Retinal pigment epithelial cell (primary cell): ENCODE measurements at regions not wholly inside any gene's neighbourhood (a gene's known extent, or its start where the extent isn't known, plus 50 kb on each side); places are given as distances from the start of the nearest gene placed in this dataset.
"Not testable (repeated sequence)": the region's sequence is repeated elsewhere in the genome, so short reads cannot be mapped to it uniquely, and the experiment has no call there.

Experiments used
- DNase-seq: peaks from one replicate; pipeline ENCODE4 v3.0.0-alpha.2; 2010; ENCODE audit warnings: low read depth
- H3K4me3 ChIP-seq: 2 replicates; pipeline ENCODE4 v1.5.1; 2011; ENCODE audit warnings: mild to moderate bottlenecking, low read length, control low read depth, moderate library complexity
- TF ChIP-seq, protein P1 (sequence below): conservative IDR thresholded peaks from 2 replicates; pipeline ENCODE4 v1.5.1; 2011; ENCODE audit warnings: low read depth, low read length, control low read depth, inconsistent platforms

DNA sequence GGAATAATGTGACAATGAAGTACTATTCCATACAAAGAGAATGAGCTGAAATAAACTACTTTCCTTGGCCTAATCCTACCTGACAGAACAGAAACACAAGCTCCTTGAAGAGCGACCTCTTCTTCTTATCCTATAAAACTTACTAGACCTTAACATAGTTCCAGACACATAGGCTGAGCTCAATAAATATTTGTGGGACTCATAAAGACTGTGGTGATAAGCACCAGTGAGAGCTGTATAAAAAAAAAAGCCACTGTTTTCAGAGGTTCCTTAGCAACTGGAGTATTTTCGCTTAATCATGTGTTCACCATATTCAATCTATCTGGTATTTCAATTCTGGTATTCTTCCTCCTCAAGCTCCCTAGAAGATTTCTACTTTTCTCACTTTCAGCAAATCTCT, 1129.6 kb downstream of the STPG2 start:
- TF ChIP-seq, protein P1, sequence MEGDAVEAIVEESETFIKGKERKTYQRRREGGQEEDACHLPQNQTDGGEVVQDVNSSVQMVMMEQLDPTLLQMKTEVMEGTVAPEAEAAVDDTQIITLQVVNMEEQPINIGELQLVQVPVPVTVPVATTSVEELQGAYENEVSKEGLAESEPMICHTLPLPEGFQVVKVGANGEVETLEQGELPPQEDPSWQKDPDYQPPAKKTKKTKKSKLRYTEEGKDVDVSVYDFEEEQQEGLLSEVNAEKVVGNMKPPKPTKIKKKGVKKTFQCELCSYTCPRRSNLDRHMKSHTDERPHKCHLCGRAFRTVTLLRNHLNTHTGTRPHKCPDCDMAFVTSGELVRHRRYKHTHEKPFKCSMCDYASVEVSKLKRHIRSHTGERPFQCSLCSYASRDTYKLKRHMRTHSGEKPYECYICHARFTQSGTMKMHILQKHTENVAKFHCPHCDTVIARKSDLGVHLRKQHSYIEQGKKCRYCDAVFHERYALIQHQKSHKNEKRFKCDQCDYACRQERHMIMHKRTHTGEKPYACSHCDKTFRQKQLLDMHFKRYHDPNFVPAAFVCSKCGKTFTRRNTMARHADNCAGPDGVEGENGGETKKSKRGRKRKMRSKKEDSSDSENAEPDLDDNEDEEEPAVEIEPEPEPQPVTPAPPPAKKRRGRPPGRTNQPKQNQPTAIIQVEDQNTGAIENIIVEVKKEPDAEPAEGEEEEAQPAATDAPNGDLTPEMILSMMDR = no peak
- DNase-seq = peak; percentile 42
- H3K4me3 ChIP-seq = no peak overlapping the region

DNA sequence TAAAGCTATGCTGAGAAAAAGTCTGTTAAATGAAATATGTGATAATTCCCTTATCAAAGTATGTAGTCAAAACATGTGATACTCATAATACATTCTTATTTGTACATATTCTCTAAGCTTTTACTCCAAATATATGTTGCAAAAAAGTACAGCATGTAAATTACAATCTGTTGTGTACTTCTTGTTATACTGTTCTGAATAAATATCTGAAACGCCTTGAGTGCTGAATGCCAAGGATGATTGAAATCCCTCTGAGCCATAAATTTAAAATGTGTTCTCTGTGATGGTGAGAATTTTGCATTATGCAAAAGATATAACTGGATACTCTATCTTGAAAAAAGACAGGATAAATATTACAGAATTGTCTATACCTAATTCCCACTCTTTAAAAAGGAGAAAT, 1128.0 kb downstream of the STPG2 start:
- no peak for DNase-seq
- TF ChIP-seq, protein P1 = no peak
- no peak overlapping the region for H3K4me3 ChIP-seq

DNA sequence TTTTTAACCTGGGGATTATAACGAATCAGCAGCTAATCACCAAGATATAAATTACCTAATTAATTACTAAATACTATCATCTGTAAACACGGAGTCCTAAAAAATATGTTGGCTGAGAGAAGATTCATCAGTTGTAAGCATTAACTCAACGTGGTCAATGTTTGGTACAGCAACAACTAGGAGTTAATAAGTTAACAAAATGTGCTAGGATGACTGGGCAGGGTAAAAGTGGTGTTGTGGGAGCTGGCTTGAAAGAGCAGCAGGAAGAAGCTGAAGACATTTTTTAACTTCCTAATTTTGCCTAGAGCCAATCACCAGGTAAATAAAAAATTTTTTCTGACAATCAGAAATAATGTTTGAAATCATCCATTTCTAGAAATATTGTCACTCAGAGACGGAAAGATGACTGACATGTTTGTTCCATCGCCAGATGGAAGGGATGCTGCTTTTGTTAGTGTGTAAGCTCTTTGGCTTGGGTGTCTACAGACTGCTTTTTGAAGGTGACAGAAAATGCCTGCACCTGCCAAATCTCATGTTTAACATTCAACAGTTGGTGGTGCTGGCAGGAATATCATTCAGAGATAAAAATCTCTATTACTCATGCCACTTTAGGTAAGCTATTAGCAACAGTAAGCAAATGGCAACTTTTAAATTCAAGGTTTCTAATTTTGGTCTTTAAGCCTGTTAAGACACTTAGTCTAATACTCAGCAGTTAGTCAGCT, 1126.9 kb downstream of the STPG2 start:
- no peak overlapping the region for H3K4me3 ChIP-seq
- TF ChIP-seq, protein P1 = no peak
- peak; percentile 2 for DNase-seq

DNA sequence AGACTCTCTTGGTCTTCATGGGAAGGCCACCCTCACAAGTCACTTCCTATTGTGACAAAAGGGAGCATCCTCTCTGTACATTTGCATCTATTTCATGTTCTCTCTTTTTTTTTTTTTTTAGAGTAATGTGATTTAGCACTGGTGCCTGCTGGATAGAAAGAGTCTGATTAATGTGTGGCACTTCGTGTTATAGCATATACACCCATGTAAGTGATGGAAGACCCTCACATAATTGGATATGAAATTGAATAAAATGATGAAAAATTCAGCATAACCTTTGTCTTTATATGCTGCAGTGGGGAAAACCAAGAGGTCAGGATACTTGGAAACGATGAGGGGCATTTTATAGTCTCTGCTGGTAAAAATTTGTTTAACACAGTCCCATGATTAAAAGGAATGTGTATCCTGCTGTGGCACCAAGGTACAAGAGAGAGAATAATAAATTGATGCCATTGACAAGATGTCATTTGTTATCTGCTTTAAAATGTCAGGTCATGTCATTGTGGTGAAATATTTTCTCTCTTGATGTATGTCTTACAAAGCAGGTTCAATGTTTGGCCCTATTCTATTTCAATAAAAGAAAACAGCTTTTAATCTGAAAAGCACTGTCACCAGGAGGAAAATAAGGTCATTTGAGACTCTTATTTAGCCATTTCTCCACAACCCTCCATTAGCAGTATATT, 1115.4 kb downstream of the STPG2 start:
- H3K4me3 ChIP-seq = no peak overlapping the region
- TF ChIP-seq, protein P1 = no peak
- no peak for DNase-seq

DNA sequence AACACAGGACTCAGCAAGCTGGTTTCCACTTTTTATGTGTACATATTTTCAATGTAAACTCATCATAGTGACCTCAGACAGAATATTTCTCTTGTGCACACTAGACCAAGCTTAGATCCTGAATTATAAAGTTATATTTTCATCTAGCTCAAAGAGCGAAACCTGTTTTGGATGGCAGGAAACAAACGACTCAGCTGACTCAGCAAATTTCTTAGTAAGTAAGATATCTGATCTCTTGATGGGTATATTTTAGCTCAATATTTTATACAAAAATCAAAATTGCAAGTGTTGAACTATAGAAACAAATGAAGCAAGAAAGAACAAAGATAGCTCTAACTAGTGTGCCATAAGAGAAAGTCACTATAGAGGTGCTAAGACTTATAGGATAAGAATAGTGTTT, 1114.5 kb downstream of the STPG2 start:
- no peak for DNase-seq
- TF ChIP-seq, protein P1 = no peak
- H3K4me3 ChIP-seq = no peak overlapping the region

DNA sequence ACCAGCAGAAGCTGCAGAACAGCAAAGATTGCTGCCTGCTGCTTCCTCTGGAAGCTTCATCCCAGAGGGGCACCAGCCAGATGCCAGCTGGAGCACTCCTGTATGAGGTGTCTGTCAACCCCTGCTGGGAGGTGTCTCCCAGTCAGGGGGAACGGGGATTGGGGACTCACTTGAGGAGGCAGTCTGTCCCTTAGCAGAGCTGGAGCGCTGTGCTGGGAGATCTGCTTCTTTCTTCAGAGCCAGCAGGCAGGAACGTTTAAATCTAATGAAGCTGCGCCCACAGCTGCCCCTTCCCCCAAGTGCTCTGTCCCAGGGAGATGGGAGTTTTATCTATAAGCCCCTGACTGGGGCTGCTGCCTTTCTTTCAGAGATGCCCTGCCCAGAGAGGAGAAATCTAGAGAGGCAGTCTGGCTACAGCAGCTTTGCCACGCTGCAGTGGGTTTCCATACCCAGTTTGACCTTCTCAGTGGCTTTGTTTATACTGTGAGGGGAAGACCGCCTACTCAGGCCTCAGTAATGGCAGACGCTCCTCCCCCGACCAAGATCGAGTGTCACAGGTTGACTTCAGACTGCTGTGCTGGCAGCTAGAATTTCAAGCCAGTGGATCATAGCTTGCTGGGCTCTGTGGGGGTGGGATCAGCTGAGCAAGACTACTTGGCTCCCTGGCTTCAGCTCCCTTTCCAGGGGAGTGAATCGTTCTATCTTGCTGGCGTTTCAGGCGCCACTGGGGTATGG, 1105.7 kb downstream of the STPG2 start:
- not testable (repeated sequence) for DNase-seq, H3K4me3 ChIP-seq

DNA sequence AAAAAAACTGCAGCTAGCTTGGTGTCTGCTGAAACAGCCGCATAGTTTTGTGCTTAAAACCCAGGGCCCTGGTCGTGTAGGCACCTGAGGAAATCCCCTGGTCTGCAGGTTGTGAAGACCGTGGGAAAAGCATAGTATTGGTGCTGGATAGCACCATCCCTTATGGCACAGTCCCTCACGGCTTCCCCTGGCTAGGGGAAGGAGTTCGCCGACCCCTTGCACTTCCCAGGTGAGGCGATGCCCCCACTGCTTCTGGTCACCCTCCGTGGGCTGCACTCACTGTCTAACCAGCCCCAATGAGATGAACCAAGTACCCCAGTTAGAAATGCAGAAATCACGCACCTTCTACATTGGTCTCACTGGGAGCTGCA, 1105.1 kb downstream of the STPG2 start:
- TF ChIP-seq, protein P1 = no peak
- DNase-seq = no peak
- no peak overlapping the region for H3K4me3 ChIP-seq
